GM19025 (cell line): ENCODE measurements at regions not wholly inside any gene's neighbourhood (a gene's known extent, or its start where the extent isn't known, plus 50 kb on each side); places are given as distances from the start of the nearest gene placed in this dataset.

ENCODE experiments used
- ATAC-seq: cut with Tn5 transposase; IDR thresholded peaks from one replicate; pipeline ENCODE4 v1.9.1; 2021; ENCODE audit warnings: mild to moderate bottlenecking, low read depth, moderate library complexity; ENCODE audit not compliant: unreplicated experiment

DNA sequence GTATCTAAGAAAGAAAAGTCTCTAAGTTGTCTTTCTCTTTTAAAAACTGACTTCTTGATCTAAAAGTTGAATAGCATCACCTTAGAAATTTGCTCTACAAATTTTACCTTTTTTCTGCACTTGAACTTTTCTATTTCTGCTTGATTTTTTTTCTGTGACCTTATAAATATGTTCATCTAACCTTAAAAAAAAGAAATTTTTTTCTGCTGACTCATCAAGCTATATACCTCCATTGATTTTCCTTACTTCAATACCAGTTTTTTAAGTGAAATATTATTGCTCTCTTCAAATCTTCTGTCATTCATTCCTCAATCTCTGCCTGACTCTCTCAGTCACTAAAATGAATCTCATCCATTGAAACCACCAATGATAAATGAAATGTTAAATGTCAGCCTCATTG lies 910.1 kb downstream of the GALC start:
- no peak for ATAC-seq

DNA sequence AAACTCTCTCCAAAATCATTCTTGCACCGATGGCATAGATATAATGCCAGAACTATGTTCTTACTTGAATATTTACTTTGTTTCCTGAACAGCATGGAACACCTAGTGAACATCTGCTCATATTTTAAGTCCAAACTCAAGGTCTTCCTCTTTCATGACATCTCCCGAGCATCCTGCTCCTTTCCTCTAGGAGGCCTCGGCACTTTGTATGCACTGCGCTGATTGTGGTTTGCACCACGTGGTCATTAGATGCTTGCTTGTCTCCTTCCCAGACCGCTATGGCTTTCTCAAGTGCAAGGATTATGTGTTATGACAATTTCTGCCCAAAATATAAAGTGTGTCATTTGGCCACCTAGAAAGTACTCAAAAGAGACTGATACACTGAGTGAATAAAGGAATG lies 912.0 kb downstream of the GALC start:
- no peak for ATAC-seq

- ATAC-seq = no peak
Observed at GRCh38 chr14:87080146-87080545, 912.8 kb downstream of the GALC start.

- no peak for ATAC-seq
Observed at GRCh38 chr14:87079416-87079815, 913.6 kb downstream of the GALC start.

- no peak for ATAC-seq
Observed at GRCh38 chr14:87076922-87077321, 916.1 kb downstream of the GALC start.

DNA sequence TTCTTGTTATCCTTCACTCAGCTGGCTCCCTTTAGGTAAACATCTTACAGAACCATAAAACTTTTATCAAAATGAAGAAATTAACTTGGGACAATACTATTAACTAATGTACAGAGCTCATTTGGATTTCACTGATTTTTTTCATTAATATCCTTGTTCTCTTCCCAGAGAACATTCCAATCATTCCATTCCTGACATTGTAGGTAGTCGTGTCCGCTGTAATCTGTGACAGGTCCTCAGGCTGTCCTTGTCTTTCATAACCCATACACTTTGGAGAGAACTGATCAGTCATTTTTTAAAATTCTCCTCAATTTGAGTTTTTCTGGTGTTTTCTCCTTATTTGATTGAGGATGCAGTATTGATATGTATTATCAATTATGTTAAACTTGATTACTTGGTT lies 916.8 kb downstream of the GALC start:
- ATAC-seq = no peak

- no peak for ATAC-seq
Observed at GRCh38 chr14:87073880-87074570, 919.0 kb downstream of the GALC start.

GRCh38 chr14:87067591-87067990 lies 925.4 kb downstream of the GALC start:
- ATAC-seq = no peak

- ATAC-seq = no peak
Observed at GRCh38 chr14:87067061-87067460, 925.9 kb downstream of the GALC start.

GRCh38 chr14:87066221-87066817 lies 926.7 kb downstream of the GALC start:
- ATAC-seq = no peak

DNA sequence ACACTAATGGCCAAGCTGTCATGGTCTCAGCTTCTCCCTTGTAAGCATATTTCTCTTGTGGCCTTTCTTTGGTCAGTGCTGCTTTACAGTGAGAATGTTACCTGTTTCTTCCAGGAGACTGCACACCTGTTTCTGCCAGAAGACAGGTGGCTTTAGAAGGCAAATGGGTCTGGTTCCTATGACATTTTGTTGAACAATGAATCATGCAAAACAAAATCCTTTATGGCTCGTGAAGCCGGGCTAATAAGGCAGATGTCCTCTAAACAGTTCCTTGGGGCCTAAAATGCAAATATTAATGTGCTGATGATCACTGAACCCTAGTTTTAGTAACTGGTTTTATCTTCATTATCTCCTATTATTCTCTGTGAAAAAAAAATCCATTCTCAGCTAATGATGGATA lies 927.6 kb downstream of the GALC start:
- no peak for ATAC-seq

DNA sequence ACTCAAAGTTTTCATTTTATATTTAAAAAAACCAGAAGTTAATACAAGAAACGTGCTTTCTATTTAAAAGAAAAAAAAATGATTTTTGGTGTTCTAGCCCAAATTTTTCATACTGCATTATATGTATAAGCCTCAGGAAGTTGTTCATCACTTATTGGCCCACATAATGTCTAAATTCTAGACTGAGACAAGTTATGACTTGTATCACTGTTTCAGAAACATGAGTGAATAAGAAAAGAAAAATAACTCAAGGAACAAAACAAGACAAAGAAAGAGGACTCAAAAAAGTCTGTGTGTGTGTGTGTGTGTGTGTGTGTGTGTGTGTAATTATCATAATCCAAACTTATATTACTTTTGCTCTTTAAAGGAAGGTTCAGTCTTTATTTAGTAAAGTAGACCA lies 929.8 kb downstream of the GALC start:
- ATAC-seq = no peak

DNA sequence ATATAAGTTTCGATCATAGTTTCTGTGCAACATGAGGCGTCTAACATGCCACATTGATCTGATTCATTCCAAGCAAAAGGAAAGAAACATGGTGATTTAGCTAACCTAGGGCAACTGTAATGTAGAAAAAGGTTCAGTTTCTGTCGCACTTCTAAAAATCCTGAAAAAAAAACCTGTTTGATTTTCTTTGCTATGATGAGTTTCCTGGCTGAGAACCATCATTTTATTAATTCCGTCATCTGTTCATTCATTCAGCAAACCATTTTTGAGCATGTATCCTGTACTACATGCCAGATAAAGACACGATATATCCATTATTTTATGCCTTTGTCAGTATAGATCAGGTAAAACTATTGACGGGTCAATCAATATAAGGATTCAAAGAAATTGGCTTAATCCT lies 932.6 kb downstream of the GALC start:
- no peak for ATAC-seq

GRCh38 chr14:87059060-87059839 lies 933.7 kb downstream of the GALC start:
- ATAC-seq = no peak

DNA sequence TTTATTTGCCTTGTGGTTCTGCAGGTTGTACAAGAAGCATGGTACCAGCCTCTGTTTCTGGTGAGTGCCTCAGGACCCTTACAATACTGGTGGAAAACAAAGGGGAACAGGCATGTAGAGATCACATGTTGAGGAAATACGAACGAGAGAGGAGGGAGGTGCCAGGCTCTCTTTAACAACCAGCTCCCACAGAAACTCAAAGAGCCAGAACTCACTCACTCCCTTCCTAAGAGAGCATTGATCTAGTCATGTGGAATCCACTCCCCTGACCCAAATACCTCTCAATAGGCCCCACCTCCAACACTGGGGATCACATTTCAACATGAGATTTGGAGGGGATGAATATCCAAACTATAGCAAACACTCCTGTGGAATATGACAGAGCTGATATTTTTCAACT lies 938.0 kb downstream of the GALC start:
- ATAC-seq = no peak

- ATAC-seq = no peak
Observed at GRCh38 chr14:87052646-87053225, 940.2 kb downstream of the GALC start.

- ATAC-seq = no peak
Observed at GRCh38 chr14:87050421-87050820, 942.6 kb downstream of the GALC start.

DNA sequence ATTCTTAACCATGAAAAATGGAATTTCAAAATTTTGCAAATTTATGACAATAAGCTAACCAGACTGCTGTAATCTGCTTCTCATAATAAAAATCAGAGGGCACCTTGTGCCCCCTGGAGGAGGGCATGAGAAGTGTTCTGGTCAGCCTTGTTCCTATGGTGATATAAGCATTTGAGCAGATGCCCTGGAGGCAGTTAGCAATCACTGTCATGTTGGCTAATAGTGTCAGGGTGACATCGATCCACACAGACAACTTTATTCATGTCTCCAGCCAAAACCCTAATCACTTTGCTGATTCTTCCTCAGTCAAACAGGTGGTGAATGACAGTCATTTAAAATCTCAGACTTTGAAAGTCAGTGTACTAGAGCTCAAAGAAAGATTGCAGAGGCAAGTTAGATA lies 943.0 kb downstream of the GALC start:
- no peak for ATAC-seq

- ATAC-seq = no peak
Observed at GRCh38 chr14:87046960-87047359, 946.0 kb downstream of the GALC start.

- no peak for ATAC-seq
Observed at GRCh38 chr14:87045956-87046355, 947.0 kb downstream of the GALC start.

GRCh38 chr14:87045246-87045645 lies 947.7 kb downstream of the GALC start:
- ATAC-seq = no peak
